Neural crest cell (in vitro differentiated cells): ENCODE measurements at regions not wholly inside any gene's neighbourhood (a gene's known extent, or its start where the extent isn't known, plus 50 kb on each side); places are given as distances from the start of the nearest gene placed in this dataset.

Experiments
- DNase-seq: peaks from one replicate; pipeline ENCODE4 v3.0.0; 2021; ENCODE audit warnings: low read depth, mixed read lengths, low spot score
- H3K27ac Mint-ChIP-seq: one replicate; pipeline ENCODE4 v1.8.0; 2021; ENCODE audit warnings: mild to moderate bottlenecking, mixed read lengths; ENCODE audit not compliant: unreplicated experiment
- H3K27me3 Mint-ChIP-seq: 2 replicates; pipeline ENCODE4 v1.8.0; 2021; ENCODE audit warnings: low read depth, mild to moderate bottlenecking, mixed read lengths
- H3K36me3 Mint-ChIP-seq: 2 replicates; pipeline ENCODE4 v1.8.0; 2021; ENCODE audit warnings: low read depth, mild to moderate bottlenecking, mixed read lengths
- H3K4me1 Mint-ChIP-seq: 2 replicates; pipeline ENCODE4 v1.8.0; 2021; ENCODE audit warnings: mixed read lengths
- H3K4me3 Mint-ChIP-seq: one replicate; pipeline ENCODE4 v1.8.0; 2021; ENCODE audit warnings: mild to moderate bottlenecking, mixed read lengths
- H3K9me3 Mint-ChIP-seq: 2 replicates; pipeline ENCODE4 v1.8.0; 2021; ENCODE audit warnings: mixed read lengths
- CTCF ChIP-seq: fragments of 200-600 bp; sonication (generic); conservative IDR thresholded peaks from 2 replicates; pipeline ENCODE4 v1.5.0; 2021; ENCODE audit warnings: antibody characterized with exemption, mild to moderate bottlenecking

DNA sequence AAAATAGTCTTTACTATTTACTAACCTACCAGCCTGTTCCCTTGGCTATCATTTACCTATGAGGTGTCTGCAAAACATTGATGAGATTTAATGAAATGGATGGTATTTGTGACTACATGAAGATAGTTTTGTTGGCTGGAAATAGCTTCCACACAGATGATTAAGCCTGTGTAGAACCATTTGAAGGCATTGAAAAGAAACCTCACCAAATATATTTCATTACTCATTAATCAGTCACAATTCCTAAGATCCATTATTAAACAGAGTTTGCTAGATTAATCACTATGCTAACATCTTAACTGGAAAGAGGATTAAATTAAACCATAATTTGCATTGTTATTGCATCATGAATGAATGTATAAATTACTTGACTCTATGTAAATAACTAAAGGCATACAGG lies 560.3 kb downstream of the BMP2 start:
- no peaks in the 10 kb centered on the region for H3K36me3 Mint-ChIP-seq
- no peaks in the 10 kb centered on the region for H3K27me3 Mint-ChIP-seq
- no peak overlapping the region for H3K4me3 Mint-ChIP-seq
- no peak for TF ChIP-seq CTCF
- H3K27ac Mint-ChIP-seq, result no peak overlapping the region
- no peak for DNase-seq
- no peaks in the 10 kb centered on the region for H3K4me1 Mint-ChIP-seq
- H3K9me3 Mint-ChIP-seq, result peaks cover under 1% of the 10 kb centered on the region

GRCh38 chr20:7330850-7331249 lies 563.4 kb downstream of the BMP2 start:
- H3K36me3 Mint-ChIP-seq, result no peaks in the 10 kb centered on the region
- peaks cover 2% of the 10 kb centered on the region for H3K9me3 Mint-ChIP-seq
- no peaks in the 10 kb centered on the region for H3K4me1 Mint-ChIP-seq
- no peak overlapping the region for H3K4me3 Mint-ChIP-seq
- no peak overlapping the region for H3K27ac Mint-ChIP-seq
- no peak for TF ChIP-seq CTCF
- DNase-seq, result no peak
- H3K27me3 Mint-ChIP-seq, result no peaks in the 10 kb centered on the region

- no peak overlapping the region for H3K4me3 Mint-ChIP-seq
- H3K27ac Mint-ChIP-seq, result no peak overlapping the region
- no peaks in the 10 kb centered on the region for H3K36me3 Mint-ChIP-seq
- H3K27me3 Mint-ChIP-seq, result no peaks in the 10 kb centered on the region
- H3K9me3 Mint-ChIP-seq, result peaks cover 2% of the 10 kb centered on the region
- DNase-seq, result no peak
- H3K4me1 Mint-ChIP-seq, result no peaks in the 10 kb centered on the region
- no peak for TF ChIP-seq CTCF
These were observed 564.7 kb downstream of the BMP2 start for GRCh38 chr20:7332169-7332568.

DNA sequence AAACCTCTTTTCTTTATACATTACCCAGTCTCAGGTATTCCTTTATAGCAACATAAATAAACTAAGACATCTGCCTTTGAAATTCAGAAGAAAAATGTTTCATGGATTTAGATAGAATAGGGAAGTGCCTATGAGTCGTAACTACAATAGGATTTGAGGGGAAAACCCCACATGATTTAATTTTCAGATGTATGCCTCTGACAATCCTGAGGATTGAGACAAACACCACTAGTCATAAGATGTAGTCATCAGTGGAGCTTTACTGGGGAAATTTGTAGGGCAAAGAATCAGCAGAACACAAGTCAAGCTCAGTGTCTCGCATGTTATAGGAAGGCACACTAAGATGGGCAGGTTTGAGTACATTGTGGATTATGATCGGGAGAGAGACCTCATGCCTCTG lies 566.4 kb downstream of the BMP2 start:
- H3K4me1 Mint-ChIP-seq, result no peaks in the 10 kb centered on the region
- H3K36me3 Mint-ChIP-seq, result no peaks in the 10 kb centered on the region
- peaks cover 2% of the 10 kb centered on the region for H3K9me3 Mint-ChIP-seq
- DNase-seq, result no peak
- H3K4me3 Mint-ChIP-seq, result no peak overlapping the region
- H3K27me3 Mint-ChIP-seq, result peaks cover 4% of the 10 kb centered on the region
- no peak for TF ChIP-seq CTCF
- no peak overlapping the region for H3K27ac Mint-ChIP-seq

- no peaks in the 10 kb centered on the region for H3K36me3 Mint-ChIP-seq
- no peak overlapping the region for H3K4me3 Mint-ChIP-seq
- no peaks in the 10 kb centered on the region for H3K4me1 Mint-ChIP-seq
- H3K27me3 Mint-ChIP-seq, result peaks cover 22% of the 10 kb centered on the region
- no peak for DNase-seq
- no peak for TF ChIP-seq CTCF
- no peaks in the 10 kb centered on the region for H3K9me3 Mint-ChIP-seq
- no peak overlapping the region for H3K27ac Mint-ChIP-seq
These were observed 578.5 kb downstream of the BMP2 start for GRCh38 chr20:7346026-7346425.

GRCh38 chr20:7346562-7346961 lies 579.1 kb downstream of the BMP2 start:
- Mint-ChIP-seq H3K9me3 (no peaks in the 10 kb centered on the region), H3K4me1 (no peaks in the 10 kb centered on the region), H3K36me3 (no peaks in the 10 kb centered on the region), H3K27me3 (peaks cover 23% of the 10 kb centered on the region), H3K4me3 (no peak overlapping the region), H3K27ac (no peak overlapping the region)
- no peak for DNase-seq
- TF ChIP-seq CTCF, result no peak
